Suppressor macrophage treated with lipopolysaccharide for 4 hours (primary cell): ENCODE measurements at regions not wholly inside any gene's neighbourhood (a gene's known extent, or its start where the extent isn't known, plus 50 kb on each side); places are given as distances from the start of the nearest gene placed in this dataset.

Source experiments
- DNase-seq: peaks from one replicate; pipeline ENCODE4 v3.0.0-alpha.2; 2020

DNA sequence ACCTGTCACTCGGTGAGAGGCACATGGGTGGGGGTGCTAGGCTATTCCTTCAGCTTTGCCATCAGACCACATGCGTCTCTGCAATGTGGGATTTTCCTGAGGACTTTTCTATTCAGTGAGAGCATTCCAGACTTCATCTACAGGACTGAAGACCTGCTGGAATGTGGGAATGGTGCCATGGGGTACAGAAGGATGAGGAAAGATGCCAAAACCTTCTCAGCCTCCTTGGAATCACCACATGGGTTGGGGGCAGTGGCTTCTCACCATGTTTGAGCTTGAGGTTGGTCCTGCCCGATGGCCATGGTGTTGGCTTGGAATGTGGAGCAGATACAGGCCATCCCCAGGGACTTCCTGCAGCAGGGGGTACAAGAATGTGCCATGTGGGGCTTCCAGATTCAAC is 80.9 kb upstream of the KLF13 start:
- DNase-seq: no peak

- DNase-seq: no peak
Observed at GRCh38 chr15:31247404-31247803, 79.2 kb upstream of the KLF13 start.

DNA sequence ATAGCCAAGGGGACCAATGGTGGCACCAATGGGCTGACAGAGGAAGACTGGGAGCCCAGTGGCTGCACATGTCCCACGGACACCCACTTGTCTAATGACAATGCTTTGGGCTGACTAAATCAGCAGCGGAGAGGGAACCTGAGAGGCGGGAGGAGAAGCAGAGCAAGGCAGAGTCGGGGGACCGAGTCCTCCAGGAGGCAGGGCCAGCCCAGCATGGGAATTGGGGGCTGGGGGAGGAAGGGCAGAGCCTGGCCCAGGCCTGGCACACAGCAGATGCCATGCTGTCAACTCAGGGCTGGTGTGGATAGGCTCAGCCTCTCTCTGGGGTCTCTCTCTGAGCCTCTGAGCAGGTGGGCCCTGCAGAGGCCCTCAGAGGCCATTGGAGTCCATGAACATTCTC is 78.4 kb upstream of the KLF13 start:
- DNase-seq: no peak

GRCh38 chr15:31248951-31249350 is 77.7 kb upstream of the KLF13 start:
- no peak for DNase-seq

DNA sequence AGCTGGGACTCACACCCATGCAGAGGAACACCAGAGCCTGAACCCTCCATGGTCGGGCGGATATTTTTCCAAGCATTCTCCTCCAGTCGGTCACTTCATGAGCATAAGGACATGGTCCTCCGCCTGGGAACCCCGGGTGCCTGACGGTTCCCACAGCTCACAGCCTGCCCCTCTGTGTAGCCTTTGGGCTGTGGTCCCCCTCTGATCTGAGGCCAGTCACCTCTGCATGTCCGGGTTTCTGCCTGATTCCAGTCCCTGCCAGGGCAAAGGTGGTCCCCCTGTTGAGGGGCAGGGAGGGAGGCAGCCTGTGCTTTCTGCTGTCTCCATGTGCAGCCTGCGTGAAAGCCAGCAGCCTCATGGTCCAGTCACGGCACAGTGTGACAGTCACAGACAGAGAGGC is 76.6 kb upstream of the KLF13 start:
- DNase-seq: no peak

GRCh38 chr15:31251165-31251564 is 75.5 kb upstream of the KLF13 start:
- DNase-seq: no peak

DNA sequence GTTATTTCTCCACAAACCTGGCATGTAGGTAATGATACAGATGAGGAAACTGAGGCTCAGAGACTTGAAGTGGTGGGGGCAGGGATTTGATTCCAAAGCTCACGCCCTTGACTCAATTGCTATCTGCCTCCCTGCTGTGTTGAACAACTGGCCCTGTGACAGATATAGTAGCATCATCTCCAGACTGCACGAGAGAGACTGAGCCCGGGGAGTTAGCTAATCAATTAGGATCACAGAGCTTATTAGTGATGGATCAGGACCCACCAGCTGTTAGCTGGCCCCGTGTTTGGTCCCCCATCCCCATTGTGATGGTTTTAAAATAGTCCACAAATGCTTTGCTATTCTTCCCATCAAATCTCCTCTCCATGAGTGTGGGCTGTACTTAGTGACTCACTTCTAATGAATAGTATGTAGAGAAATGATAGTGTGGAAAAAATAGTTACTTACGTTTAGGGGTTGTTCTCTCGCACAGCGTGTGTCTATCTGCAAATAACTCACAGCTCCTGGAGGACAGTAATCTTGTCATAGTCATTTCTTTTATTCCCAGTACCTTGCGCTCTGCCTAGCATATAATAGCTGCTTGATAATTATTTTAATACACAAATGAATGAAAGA is 74.4 kb upstream of the KLF13 start:
- no peak for DNase-seq

DNA sequence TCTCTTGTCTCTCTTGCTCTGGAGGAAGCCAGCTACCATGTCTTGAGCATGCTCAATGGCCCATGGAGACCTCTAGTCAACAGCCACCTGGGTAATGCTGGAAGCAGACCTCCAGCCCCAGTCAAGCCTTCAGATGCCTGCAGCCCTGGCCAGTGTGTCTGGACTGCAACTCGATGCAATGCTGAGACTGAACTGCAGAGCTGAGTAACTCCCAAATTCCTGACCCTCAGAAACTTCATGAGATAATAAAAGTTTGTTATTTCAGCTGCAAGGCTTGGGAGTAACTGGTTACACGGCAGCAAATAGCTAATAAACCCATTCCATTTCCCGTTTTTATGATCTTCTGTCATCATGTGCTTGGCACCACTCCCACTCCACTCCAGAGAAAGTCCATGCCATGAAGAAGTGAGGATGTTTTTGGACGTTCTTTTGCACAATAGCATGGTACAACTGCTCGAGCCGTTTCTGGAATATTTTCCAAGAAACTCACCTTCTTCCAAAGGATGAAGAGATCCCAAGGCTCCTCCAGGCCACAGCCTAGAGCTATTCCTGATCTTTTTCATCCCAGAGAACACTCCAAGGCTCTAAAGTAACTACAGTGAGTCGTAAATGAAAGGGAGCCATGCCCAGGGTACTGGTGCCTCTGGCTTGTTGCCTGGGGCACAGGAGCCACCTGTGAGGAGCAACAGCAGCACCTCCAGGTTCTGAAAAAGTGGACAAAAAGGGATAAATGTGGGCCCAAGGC is 72.0 kb upstream of the KLF13 start:
- DNase-seq: peak; percentile 71

GRCh38 chr15:31255176-31255510 is 71.5 kb upstream of the KLF13 start:
- no peak for DNase-seq

DNA sequence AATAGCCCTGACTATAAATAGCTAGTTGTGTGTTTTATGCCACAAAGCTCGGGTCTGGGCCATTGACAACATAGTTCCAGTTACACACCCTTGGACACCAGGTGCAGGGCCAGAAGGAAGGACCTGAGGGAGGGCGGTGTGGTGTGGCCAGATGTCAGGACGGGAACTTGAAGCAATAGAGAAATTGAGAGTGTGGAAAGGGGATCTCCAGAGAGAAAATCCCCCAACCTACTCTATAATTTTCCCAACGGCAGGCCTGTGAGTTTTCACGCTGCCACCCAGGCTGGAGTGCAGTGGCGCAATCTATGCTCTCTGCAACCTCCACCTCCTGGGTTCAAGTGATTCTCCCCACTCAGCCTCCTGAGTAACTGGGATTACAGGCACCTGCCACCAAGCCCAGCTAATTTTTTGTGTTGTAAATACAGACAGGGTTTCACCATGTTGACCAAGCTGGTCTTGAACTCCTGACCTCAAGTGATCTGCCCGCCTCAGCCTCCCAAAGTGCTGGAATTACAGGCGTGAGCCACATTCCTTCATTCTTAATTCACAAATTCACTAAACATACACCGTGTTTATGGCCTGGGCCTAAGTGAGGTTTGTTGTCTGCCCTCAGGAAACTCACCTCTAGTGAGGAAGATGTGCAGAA is 70.8 kb upstream of the KLF13 start:
- DNase-seq: peak; percentile 82

DNA sequence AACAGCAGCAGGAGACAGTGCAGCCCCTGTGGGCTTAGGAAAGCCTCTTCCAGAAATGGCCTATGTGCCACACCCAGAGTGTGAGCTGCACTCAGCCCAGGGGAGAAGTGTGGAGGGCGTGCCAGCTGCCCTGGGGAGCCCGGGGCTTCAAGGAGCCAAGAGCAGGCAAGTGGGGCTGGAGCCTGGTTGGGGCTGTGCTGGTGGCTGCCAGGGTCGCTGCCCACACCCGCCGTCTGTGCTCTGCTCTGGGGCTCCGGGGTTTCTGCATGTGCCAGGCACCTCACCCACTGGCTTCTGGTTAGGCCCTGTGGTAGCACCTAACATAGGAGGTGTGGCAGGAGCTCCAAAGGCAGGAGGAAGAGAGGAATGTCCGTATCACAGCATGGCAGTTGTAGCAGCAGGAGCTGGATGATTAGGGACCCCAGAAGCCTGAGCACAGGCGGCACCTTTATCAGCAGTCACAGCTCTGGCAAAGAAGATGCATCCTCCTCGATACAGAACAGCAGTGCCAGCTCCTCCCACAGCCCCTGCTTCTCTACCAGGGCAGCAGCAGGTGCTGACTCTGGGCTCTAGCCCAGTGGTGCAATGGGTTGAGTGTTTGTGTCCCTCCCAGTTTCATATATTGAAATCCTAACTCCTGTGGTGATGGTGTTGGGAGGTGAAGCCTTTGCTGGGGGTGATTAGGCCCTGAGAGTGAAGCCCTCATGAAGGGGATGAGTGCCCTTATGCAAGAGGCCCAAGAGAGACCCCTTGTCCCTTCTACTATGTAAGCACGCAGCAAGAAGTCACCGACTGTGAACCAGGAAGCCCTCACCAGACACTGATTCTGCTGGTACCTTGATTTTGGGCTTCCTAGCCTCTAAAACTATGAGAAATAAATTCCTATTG is 70.0 kb upstream of the KLF13 start:
- DNase-seq: no peak

DNA sequence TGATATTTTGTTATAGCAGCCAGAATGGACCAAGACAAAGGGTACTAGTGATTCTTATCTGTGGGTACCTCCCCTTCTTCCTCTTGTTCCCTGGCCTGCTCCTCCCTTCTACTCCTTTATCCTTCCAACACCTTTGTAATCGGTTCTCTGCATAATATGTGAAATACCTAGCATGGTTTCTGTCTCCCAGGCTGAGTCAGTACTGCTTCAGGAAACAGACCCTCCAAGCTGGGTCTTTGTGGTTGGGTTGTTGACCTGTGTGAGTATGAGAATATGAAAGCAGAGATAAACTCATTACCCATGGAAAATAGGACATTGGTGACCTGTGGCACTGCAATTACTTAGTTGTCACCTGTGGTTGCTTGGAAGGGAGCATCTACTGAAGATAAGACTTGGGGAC is 69.3 kb upstream of the KLF13 start:
- no peak for DNase-seq

DNA sequence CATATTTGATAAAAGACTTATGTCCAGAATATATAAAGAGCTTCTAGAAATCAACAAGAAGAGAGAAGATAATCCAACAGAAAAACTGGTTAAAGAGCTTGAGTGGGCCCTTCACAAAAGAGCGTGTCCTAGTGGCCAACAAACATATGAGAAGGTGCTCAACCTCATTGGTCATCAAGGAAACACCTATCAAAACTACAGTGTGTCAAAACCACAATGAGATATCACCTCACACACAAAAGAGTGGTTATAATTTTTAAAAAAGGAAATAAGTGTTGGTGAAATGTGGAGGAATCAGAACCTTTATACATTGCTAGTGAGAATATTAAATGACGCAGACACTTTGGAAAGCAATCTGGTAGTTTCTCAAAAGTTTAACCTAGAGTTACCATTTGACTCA is 68.4 kb upstream of the KLF13 start:
- no peak for DNase-seq

DNA sequence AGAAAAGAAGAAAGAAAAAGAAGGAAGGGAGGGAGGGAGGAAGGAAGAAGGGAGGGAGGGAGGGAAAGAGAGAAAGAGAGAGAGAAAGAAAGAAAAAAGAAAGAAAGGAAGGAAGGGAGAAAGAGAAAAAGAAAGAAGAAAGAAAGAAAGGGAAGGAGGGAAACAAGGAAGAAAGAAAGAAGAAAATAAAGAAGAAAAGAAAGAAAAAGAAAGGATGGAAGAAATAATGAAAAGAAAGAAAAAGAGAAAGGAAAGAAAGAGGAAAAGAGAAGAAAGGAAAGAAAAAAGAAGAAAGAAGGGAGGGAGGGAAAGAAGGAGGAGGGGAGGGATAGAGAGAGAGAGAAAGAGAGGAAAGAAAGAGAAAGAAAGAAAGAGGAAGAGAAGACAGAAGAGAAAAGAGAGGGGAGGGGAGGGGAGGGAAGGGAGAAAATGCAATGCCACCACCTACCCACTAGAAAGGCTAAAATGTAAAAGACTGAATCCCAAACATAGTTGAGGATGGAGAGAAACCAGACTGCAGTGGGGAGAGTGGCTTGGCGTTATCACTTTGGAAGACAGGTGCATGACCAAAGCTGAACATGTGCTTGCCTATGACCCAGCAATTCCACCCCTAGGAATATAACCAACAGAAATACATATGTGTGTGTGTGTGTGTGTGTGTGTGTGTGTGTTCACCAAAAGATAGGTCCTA is 66.9 kb upstream of the KLF13 start:
- DNase-seq: no peak

GRCh38 chr15:31260646-31261265 is 65.9 kb upstream of the KLF13 start:
- DNase-seq: no peak

GRCh38 chr15:31261266-31262142 is 65.1 kb upstream of the KLF13 start:
- DNase-seq: no peak

DNA sequence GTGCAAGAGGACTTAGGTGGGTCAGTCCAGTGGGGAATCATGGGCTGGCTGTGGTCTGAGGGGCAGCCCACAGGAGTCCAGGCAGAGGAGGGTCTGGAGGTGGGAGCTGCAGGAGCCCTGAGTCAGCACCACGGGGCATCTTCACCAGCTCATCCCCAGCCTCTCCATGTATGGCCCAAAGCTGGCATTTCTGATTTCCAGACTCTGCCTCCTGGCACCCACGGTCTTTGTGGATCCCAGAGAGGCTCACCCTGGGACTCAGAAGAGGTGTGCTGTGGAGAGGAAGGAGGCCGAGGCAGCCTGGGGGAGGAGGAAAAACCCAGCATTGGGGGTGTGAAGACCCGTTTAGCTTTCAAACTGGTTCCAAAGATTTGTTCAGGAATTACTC is 64.5 kb upstream of the KLF13 start:
- DNase-seq: no peak

DNA sequence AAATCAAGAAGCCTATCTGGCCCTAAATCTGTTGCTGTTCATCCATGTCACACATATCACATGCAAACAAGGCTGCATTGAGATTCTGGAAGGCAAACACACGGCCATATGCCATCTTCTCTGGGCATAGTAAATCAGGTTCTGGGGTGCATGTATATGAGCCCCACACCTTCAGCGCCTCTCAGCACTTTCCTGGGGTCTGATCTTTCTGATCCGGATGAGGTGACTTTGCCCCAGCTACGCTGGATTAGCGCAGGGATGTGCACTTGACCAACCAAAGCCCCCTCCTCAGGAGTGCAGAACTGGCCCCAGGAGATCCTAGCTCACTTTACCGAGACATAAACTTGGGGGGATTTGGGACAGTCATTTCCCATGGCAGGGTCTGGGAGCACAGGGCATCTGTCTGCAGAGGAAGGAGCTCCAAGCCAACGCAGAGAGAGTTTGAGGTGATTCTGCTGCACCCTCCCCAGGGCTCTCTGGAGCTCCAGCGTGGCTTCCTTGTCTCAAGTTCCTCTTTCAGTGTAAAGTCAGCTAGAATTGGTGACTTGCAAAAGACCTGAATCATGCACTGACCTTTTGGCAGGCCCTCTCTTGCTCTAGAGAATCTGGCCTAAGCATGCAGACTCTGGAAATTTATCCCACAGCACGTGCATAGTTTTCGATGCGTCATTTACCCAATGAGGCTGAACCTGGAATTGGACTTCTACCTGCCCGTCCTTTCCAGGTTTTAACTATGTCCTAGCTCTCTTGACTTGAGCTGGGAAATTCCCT is 63.5 kb upstream of the KLF13 start:
- peak; percentile 97 for DNase-seq

DNA sequence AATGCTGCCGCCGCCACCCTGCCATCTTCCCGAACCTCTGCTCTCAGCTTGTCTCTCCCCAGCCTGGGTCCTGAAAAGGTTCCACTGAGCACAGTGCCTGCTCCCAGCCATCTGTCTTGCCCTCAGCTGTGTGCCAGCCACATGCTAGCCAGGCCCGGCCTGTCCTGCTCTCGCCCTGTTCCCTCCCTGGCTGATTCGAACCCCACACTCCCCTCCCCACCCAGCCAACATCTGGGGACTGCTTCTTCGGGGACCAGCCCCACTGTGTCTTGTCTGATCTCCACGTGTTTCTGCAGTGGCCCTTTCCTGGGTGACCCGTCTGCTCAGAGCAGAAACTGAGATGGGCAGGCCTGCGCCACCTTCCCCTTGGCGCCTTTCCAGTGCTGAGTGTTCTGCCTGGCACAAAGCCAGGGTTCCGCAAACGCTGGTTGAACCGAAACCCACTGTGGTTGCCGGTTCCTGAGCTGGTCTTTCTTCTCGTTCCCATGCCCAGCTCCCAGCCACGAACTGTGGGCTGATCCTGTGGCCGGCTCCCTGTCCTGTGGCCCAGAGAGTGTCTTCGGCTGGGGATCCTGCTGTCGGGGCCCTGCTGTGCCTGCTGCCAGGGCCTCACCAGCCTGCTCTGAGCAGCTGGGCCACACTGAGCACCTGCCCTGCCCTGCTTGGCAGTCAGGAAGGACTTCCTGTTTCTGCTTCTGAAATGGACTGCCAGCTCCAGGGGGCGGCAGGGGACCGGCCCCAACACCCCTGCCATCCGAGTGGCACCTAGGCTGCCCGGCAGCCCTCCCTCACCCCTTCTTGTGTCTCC is 62.7 kb upstream of the KLF13 start:
- peak; percentile 99 for DNase-seq
